ENCODE measurements at regions not wholly inside any gene's neighbourhood (a gene's known extent, or its start where the extent isn't known, plus 50 kb on each side); places are given as distances from the start of the nearest gene placed in this dataset.

DNA sequence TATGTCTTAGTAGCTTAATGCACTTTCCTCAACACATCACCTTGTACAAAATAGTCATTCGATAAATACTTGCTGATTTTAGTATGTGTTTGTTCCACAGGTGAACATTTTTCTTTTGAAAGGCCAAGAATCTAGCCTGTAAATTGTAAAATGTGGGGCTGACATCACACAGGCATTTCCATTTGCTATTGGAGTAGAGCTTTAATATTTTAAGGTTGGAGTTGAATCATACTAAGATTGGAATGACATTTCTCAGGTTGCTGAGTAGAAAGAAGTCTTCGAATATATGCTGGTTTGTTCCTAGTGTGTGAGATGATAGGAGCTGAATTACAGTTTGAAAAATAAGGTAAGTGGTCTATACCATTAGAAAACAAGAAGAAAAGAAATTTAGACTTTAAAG, 112.3 kb upstream of the FRY start:
- DNase-seq = no peak
- Histone ChIP-seq H3K4me1 (no peaks in the 10 kb centered on the region), H3K27me3 (no peaks in the 10 kb centered on the region), H3K4me3 (no peak overlapping the region), H3K9me3 (no peaks in the 10 kb centered on the region), H3K27ac (no peak overlapping the region), H3K36me3 (no peaks in the 10 kb centered on the region), H3K9ac (ENCODE audit: low read depth in 2 of 2, low read length in 2 of 2) (no peak overlapping the region)
- TF ChIP-seq, protein P1, sequence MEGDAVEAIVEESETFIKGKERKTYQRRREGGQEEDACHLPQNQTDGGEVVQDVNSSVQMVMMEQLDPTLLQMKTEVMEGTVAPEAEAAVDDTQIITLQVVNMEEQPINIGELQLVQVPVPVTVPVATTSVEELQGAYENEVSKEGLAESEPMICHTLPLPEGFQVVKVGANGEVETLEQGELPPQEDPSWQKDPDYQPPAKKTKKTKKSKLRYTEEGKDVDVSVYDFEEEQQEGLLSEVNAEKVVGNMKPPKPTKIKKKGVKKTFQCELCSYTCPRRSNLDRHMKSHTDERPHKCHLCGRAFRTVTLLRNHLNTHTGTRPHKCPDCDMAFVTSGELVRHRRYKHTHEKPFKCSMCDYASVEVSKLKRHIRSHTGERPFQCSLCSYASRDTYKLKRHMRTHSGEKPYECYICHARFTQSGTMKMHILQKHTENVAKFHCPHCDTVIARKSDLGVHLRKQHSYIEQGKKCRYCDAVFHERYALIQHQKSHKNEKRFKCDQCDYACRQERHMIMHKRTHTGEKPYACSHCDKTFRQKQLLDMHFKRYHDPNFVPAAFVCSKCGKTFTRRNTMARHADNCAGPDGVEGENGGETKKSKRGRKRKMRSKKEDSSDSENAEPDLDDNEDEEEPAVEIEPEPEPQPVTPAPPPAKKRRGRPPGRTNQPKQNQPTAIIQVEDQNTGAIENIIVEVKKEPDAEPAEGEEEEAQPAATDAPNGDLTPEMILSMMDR (IDR thresholded peaks at IDR 0.05) = no peak
- intact Hi-C loops (cut with DNase I) = loop anchor here (10.0 kb wide), 1 partner anchor 96 kb away; no protein-coding TSS in a partner anchor

DNA sequence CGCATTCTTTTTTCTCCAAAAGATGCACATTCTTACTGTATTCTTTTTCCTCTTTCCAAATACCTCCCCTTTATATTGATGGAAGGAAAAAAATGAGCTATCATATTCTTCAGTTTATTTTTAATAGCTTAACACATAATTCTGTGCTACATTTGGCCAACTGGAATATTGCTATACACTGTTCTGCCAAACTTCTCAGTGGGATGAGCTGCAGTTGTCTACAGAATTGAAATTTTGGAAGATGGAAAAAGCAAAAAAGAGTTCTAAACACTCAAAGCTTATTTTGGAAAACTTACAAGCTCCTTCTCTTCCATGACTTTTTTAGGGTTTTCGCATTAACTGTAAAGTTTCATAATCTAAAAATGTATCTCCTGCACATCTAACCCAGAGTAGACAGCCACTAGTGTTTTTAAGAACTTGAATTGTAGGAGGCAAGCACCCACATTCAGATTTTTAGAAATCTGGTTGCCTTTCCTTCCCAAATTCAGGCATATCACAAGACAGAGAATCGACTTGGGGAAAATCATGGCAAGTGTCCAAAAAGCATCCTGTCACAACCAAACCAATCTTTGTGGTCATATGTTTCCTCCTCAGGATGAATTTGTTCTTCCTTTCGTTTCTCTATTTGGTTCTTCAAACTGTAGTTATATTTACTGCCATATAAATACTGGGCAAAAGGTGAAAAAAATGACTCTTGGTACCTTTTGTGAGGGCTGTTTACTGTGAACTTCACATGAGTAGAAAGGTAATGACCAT, 111.4 kb upstream of the FRY start:
- Histone ChIP-seq H3K4me1 (no peaks in the 10 kb centered on the region), H3K27me3 (no peaks in the 10 kb centered on the region), H3K27ac (no peak overlapping the region), H3K9me3 (no peaks in the 10 kb centered on the region), H3K4me3 (no peak overlapping the region), H3K9ac (ENCODE audit: low read depth in 2 of 2, low read length in 2 of 2) (no peak overlapping the region), H3K36me3 (no peaks in the 10 kb centered on the region)
- DNase-seq = no peak
- TF ChIP-seq, protein P1 (IDR thresholded peaks at IDR 0.05) = no peak
- intact Hi-C loops (cut with DNase I) = loop anchor here (10.0 kb wide), 1 partner anchor 95 kb away; no protein-coding TSS in a partner anchor

- H3K4me1 ChIP-seq = no peaks in the 10 kb centered on the region
- H3K9me3 ChIP-seq = no peaks in the 10 kb centered on the region
- no peak overlapping the region for H3K27ac ChIP-seq
- no peak overlapping the region for H3K9ac ChIP-seq (ENCODE audit: low read depth in 2 of 2, low read length in 2 of 2)
- no peaks in the 10 kb centered on the region for H3K36me3 ChIP-seq
- intact Hi-C loops (cut with DNase I) = no loop called here
- DNase-seq = no peak
- no peaks in the 10 kb centered on the region for H3K27me3 ChIP-seq
- TF ChIP-seq, protein P1 (IDR thresholded peaks at IDR 0.05) = no peak
- no peak overlapping the region for H3K4me3 ChIP-seq
Measured at GRCh38 chr13:31920727-31921100, 110.9 kb upstream of the FRY start.

DNA sequence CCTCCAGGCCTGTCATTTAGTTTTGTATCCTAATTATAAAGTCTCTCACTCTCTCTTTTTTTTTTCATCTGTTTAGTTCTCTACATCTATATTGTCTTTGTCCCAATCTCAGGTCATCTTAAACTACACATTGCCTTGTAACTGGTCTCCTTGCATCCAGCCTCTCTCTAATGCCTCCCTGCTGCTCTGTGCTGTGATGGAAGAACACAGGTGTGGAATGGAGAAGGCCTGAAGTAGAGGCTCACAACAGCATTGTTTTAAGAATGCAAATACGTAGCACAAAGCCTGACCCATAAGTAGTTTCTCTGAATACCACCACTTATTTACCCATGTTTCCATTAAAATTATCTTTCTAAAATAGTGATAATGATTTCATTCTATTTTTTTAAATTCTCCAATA, 108.8 kb upstream of the FRY start:
- Histone ChIP-seq H3K4me1 (no peaks in the 10 kb centered on the region), H3K4me3 (no peak overlapping the region), H3K9ac (ENCODE audit: low read depth in 2 of 2, low read length in 2 of 2) (no peak overlapping the region), H3K9me3 (no peaks in the 10 kb centered on the region), H3K27me3 (no peaks in the 10 kb centered on the region), H3K27ac (no peak overlapping the region), H3K36me3 (no peaks in the 10 kb centered on the region)
- intact Hi-C loops (cut with DNase I) = no loop called here
- TF ChIP-seq, protein P1 (IDR thresholded peaks at IDR 0.05) = no peak
- DNase-seq = no peak

DNA sequence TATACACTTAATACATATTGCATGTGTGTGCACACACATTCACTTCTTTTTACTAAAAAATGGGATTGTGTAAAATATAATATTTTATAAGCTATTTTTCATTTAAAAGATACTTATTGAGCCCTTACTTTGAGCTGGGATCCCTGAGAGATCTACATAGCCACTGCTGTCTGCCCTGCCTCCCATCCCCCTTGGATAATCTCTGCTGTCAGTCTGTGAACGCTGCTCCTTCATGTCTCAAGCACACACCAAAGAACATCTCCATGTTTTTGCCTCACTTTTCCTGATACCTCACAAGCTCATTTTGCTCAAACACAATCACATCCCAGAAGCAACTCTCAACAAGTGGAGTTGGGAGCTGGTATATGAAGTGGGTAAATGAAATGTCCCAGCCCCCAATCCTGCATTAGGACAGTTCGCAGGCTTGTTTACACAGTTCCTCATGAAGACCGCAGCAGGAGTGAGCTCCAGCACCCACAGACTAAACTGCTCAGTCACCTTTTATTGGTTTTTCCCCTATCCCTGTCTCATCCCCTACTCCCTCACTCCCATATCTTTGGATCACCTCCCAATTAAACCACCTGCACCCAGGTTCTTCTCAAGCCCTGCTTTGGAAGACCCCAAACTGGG, 108.3 kb upstream of the FRY start:
- no peak overlapping the region for H3K27ac ChIP-seq
- DNase-seq = no peak
- intact Hi-C loops (cut with DNase I) = no loop called here
- H3K36me3 ChIP-seq = no peaks in the 10 kb centered on the region
- no peak overlapping the region for H3K4me3 ChIP-seq
- H3K4me1 ChIP-seq = no peaks in the 10 kb centered on the region
- no peaks in the 10 kb centered on the region for H3K9me3 ChIP-seq
- TF ChIP-seq, protein P1 (IDR thresholded peaks at IDR 0.05) = no peak
- no peaks in the 10 kb centered on the region for H3K27me3 ChIP-seq
- H3K9ac ChIP-seq (ENCODE audit: low read depth in 2 of 2, low read length in 2 of 2) = no peak overlapping the region
